ENCODE measurements at regions not wholly inside any gene's neighbourhood (a gene's known extent, or its start where the extent isn't known, plus 50 kb on each side); places are given as distances from the start of the nearest gene placed in this dataset.

GRCh38 chr2:204042401-204042800 is 105.8 kb downstream of the ICOS start:
- H3K4me3 ChIP-seq (ENCODE audit: low read depth in 1 of 5, low read length in 5 of 5), result no peak overlapping the region
- H3K9me3 ChIP-seq (ENCODE audit: control insufficient read depth in 5 of 5, low read length in 5 of 5), result peaks cover 0 to 3% (median 0%) of the 10 kb centered on the region in 5 donors
- no peaks in the 10 kb centered on the region for H3K4me1 ChIP-seq (ENCODE audit: control insufficient read depth in 5 of 5, insufficient read depth in 5 of 5, low read length in 5 of 5)
- no peaks in the 10 kb centered on the region for H3K27me3 ChIP-seq (ENCODE audit: control insufficient read depth in 5 of 5, insufficient read depth in 4 of 5, low read length in 5 of 5)
- no peaks in the 10 kb centered on the region for H3K36me3 ChIP-seq (ENCODE audit: control insufficient read depth in 5 of 5, insufficient read depth in 5 of 5, low read length in 5 of 5)
- no peak overlapping the region for H3K9ac ChIP-seq (ENCODE audit: low read length in 5 of 5)
- H3K27ac ChIP-seq (ENCODE audit: low read depth, low read length), result no peak overlapping the region

- Histone ChIP-seq H3K36me3 (ENCODE audit: control insufficient read depth in 5 of 5, insufficient read depth in 5 of 5, low read length in 5 of 5) (no peaks in the 10 kb centered on the region), H3K27ac (ENCODE audit: low read depth, low read length) (no peak overlapping the region)
Measured at GRCh38 chr2:204046145-204046544, 109.6 kb downstream of the ICOS start.

DNA sequence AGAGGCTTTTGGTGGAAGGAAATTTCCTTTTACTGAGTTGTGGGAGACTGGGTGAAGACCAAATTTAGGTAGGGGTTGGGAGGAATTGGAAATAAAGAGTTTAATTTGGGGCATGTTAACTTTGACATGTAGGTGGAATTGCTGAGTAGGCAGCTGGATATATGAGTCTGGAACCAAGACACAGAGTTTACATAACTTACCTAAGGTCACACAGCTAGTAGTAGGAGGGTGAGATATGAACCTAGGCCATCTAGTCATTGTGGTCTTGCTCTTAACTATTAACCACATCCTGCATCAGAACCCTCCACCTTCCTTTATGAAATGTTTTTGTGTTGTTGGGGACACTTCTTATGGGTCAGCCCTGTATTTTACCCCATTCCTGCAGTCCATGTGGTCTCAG is 113.1 kb downstream of the ICOS start:
- H3K36me3 ChIP-seq (ENCODE audit: control insufficient read depth in 5 of 5, insufficient read depth in 5 of 5, low read length in 5 of 5), result no peaks in the 10 kb centered on the region
- H3K4me1 ChIP-seq (ENCODE audit: control insufficient read depth in 5 of 5, insufficient read depth in 5 of 5, low read length in 5 of 5), result peaks cover 0 to 4% (median 0%) of the 10 kb centered on the region in 5 donors
- H3K4me3 ChIP-seq (ENCODE audit: low read depth in 1 of 5, low read length in 5 of 5), result no peak overlapping the region
- no peaks in the 10 kb centered on the region for H3K9me3 ChIP-seq (ENCODE audit: control insufficient read depth in 5 of 5, low read length in 5 of 5)
- H3K9ac ChIP-seq (ENCODE audit: low read length in 5 of 5), result no peak overlapping the region
- no peaks in the 10 kb centered on the region for H3K27me3 ChIP-seq (ENCODE audit: control insufficient read depth in 5 of 5, insufficient read depth in 4 of 5, low read length in 5 of 5)
- H3K27ac ChIP-seq (ENCODE audit: low read depth, low read length), result no peak overlapping the region

More at GRCh38 chr2:204046145-204046544, 109.6 kb downstream of the ICOS start:
- H3K4me1 ChIP-seq (ENCODE audit: control insufficient read depth in 5 of 5, insufficient read depth in 5 of 5, low read length in 5 of 5), result no peaks in the 10 kb centered on the region
- no peak overlapping the region for H3K9ac ChIP-seq (ENCODE audit: low read length in 5 of 5)
- no peaks in the 10 kb centered on the region for H3K27me3 ChIP-seq (ENCODE audit: control insufficient read depth in 5 of 5, insufficient read depth in 4 of 5, low read length in 5 of 5)
- no peak overlapping the region for H3K4me3 ChIP-seq (ENCODE audit: low read depth in 1 of 5, low read length in 5 of 5)
- H3K9me3 ChIP-seq (ENCODE audit: control insufficient read depth in 5 of 5, low read length in 5 of 5), result peaks cover 0 to 3% (median 0%) of the 10 kb centered on the region in 5 donors

DNA sequence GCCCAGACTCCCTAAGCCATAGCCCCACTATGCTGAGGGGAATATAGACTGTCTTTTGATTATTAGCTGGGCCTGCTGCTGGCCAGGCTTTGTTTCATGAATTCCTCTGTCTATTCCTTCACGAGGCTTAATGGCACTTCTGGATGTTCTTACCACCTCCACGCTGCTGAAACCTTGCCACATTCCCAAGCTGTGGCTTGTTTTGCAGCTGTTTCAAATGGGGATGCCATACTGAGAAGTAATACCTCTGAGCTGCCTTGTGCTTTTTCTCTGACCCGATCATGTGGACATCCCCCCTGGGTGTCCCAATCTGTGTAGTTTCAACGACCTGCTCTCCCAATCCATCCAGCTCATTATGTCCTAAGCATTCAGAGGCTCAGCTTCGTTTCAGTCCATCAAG is 114.1 kb downstream of the ICOS start:
- Histone ChIP-seq H3K4me1 (ENCODE audit: control insufficient read depth in 5 of 5, insufficient read depth in 5 of 5, low read length in 5 of 5) (peaks cover 0 to 4% (median 0%) of the 10 kb centered on the region in 5 donors), H3K27me3 (ENCODE audit: control insufficient read depth in 5 of 5, insufficient read depth in 4 of 5, low read length in 5 of 5) (no peaks in the 10 kb centered on the region), H3K9ac (ENCODE audit: low read length in 5 of 5) (no peak overlapping the region), H3K9me3 (ENCODE audit: control insufficient read depth in 5 of 5, low read length in 5 of 5) (no peaks in the 10 kb centered on the region), H3K36me3 (ENCODE audit: control insufficient read depth in 5 of 5, insufficient read depth in 5 of 5, low read length in 5 of 5) (no peaks in the 10 kb centered on the region), H3K4me3 (ENCODE audit: low read depth in 1 of 5, low read length in 5 of 5) (no peak overlapping the region), H3K27ac (ENCODE audit: low read depth, low read length) (no peak overlapping the region)

- Histone ChIP-seq H3K27me3 (ENCODE audit: control insufficient read depth in 5 of 5, insufficient read depth in 4 of 5, low read length in 5 of 5) (no peaks in the 10 kb centered on the region), H3K9ac (ENCODE audit: low read length in 5 of 5) (no peak overlapping the region), H3K9me3 (ENCODE audit: control insufficient read depth in 5 of 5, low read length in 5 of 5) (no peaks in the 10 kb centered on the region), H3K4me3 (ENCODE audit: low read depth in 1 of 5, low read length in 5 of 5) (no peak overlapping the region), H3K4me1 (ENCODE audit: control insufficient read depth in 5 of 5, insufficient read depth in 5 of 5, low read length in 5 of 5) (peaks cover 0 to 4% (median 0%) of the 10 kb centered on the region in 5 donors), H3K36me3 (ENCODE audit: control insufficient read depth in 5 of 5, insufficient read depth in 5 of 5, low read length in 5 of 5) (no peaks in the 10 kb centered on the region), H3K27ac (ENCODE audit: low read depth, low read length) (no peak overlapping the region)
Measured at GRCh38 chr2:204051476-204051875, 114.9 kb downstream of the ICOS start.

DNA sequence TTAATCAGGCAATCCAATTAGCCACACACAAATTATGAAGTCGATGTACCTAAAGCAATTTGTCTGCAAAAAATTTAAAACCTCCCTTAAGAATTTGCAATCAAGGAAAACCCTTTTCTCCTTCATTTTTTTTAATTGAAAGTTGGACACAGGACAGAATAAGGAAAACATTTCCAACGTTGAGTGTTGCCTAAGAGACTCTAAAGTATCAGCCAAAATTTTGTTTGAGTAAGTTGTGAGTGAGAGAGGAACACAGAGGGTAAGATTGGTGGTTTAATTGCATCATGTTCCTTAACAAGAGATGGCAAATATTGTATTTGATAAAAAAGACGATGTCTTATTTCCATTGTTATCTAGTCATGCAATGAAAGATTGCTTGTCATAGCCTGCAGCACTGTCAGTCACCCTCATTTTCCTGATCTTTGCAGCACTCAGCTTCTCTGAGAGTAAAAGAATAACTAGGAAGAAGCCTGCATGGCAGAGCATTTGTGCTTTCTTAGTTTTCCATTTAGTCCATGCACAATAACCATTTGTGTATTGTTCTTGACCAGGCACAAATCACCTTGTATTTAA is 115.5 kb downstream of the ICOS start:
- H3K27ac ChIP-seq (ENCODE audit: low read depth, low read length), result no peak overlapping the region
- no peaks in the 10 kb centered on the region for H3K36me3 ChIP-seq (ENCODE audit: control insufficient read depth in 5 of 5, insufficient read depth in 5 of 5, low read length in 5 of 5)
- no peak overlapping the region for H3K9ac ChIP-seq (ENCODE audit: low read length in 5 of 5)
- H3K4me1 ChIP-seq (ENCODE audit: control insufficient read depth in 5 of 5, insufficient read depth in 5 of 5, low read length in 5 of 5), result peaks cover 0 to 4% (median 0%) of the 10 kb centered on the region in 5 donors
- H3K27me3 ChIP-seq (ENCODE audit: control insufficient read depth in 5 of 5, insufficient read depth in 4 of 5, low read length in 5 of 5), result no peaks in the 10 kb centered on the region
- H3K9me3 ChIP-seq (ENCODE audit: control insufficient read depth in 5 of 5, low read length in 5 of 5), result no peaks in the 10 kb centered on the region
- H3K4me3 ChIP-seq (ENCODE audit: low read depth in 1 of 5, low read length in 5 of 5), result no peak overlapping the region

DNA sequence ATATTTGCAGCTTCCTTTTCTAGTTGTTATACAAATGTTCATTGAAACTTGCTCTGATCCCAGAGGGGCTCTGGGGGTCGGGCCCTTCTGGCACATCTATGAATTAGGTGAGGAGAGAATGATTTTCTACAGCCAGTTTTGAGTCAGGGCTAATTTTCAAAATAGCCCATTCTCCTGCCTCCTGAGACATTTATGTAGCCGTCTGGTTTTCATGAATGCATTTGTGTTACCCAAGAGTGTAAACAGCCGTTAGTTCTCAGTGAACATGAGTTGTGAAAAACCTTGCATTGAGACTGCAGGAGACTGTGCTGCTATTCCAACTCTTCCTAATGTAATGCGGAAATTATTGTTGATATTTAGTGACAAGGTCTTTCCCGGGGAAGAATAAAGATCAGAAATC is 122.5 kb downstream of the ICOS start:
- Histone ChIP-seq H3K4me3 (ENCODE audit: low read depth in 1 of 5, low read length in 5 of 5) (no peak overlapping the region), H3K4me1 (ENCODE audit: control insufficient read depth in 5 of 5, insufficient read depth in 5 of 5, low read length in 5 of 5) (no peaks in the 10 kb centered on the region), H3K9ac (ENCODE audit: low read length in 5 of 5) (no peak overlapping the region), H3K27ac (ENCODE audit: low read depth, low read length) (no peak overlapping the region), H3K9me3 (ENCODE audit: control insufficient read depth in 5 of 5, low read length in 5 of 5) (no peaks in the 10 kb centered on the region), H3K27me3 (ENCODE audit: control insufficient read depth in 5 of 5, insufficient read depth in 4 of 5, low read length in 5 of 5) (peaks cover 0 to 5% (median 0%) of the 10 kb centered on the region in 5 donors), H3K36me3 (ENCODE audit: control insufficient read depth in 5 of 5, insufficient read depth in 5 of 5, low read length in 5 of 5) (no peaks in the 10 kb centered on the region)

DNA sequence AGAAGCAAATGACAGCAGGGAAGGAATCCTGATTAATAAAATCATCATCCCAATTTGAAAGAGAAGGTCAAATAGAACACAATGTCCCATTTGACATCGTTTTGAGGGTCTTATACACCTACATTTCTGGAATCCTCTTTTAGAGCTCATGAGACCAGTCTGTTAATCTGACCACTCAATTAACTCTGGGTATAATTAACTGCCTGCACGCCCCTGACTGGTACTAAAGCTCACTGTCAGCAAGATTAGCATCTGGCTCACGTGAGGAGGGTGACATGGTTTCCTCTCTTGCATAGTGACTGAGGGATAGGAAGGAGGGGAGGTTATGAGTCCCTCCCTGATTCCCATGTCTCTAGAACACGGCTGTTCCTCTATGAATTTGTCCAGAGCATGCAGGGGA is 124.3 kb downstream of the ICOS start:
- Histone ChIP-seq H3K27ac (ENCODE audit: low read depth, low read length) (no peak overlapping the region), H3K4me3 (ENCODE audit: low read depth in 1 of 5, low read length in 5 of 5) (no peak overlapping the region), H3K9me3 (ENCODE audit: control insufficient read depth in 5 of 5, low read length in 5 of 5) (no peaks in the 10 kb centered on the region), H3K9ac (ENCODE audit: low read length in 5 of 5) (no peak overlapping the region), H3K4me1 (ENCODE audit: control insufficient read depth in 5 of 5, insufficient read depth in 5 of 5, low read length in 5 of 5) (peaks cover 0 to 4% (median 0%) of the 10 kb centered on the region in 5 donors), H3K36me3 (ENCODE audit: control insufficient read depth in 5 of 5, insufficient read depth in 5 of 5, low read length in 5 of 5) (no peaks in the 10 kb centered on the region), H3K27me3 (ENCODE audit: control insufficient read depth in 5 of 5, insufficient read depth in 4 of 5, low read length in 5 of 5) (peaks cover 0 to 5% (median 0%) of the 10 kb centered on the region in 5 donors)

DNA sequence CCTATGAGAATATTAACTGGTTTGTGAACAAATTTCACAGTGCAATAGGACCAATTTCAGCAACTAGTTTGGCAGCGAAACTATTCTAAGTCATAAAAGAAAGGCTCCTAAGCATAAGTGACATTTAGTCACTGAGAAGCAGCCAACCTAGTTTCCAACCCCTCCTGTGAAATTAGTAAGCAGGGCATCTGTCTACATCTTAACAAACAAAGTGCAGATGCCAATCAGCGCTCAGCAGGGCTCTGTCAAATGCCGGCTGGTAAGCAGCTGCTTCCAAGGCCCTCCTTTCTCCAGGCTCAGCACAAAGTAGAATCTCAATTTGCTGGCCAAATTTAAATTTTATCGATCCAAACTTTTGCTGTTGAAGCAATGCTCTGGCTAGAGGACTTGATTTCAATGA is 124.7 kb downstream of the ICOS start:
- Histone ChIP-seq H3K4me1 (ENCODE audit: control insufficient read depth in 5 of 5, insufficient read depth in 5 of 5, low read length in 5 of 5) (peaks cover 0 to 7% (median 3%) of the 10 kb centered on the region in 5 donors), H3K9ac (ENCODE audit: low read length in 5 of 5) (no peak overlapping the region), H3K27ac (ENCODE audit: low read depth, low read length) (no peak overlapping the region), H3K9me3 (ENCODE audit: control insufficient read depth in 5 of 5, low read length in 5 of 5) (no peaks in the 10 kb centered on the region), H3K36me3 (ENCODE audit: control insufficient read depth in 5 of 5, insufficient read depth in 5 of 5, low read length in 5 of 5) (no peaks in the 10 kb centered on the region), H3K4me3 (ENCODE audit: low read depth in 1 of 5, low read length in 5 of 5) (no peak overlapping the region), H3K27me3 (ENCODE audit: control insufficient read depth in 5 of 5, insufficient read depth in 4 of 5, low read length in 5 of 5) (peaks cover 0 to 5% (median 0%) of the 10 kb centered on the region in 5 donors)

DNA sequence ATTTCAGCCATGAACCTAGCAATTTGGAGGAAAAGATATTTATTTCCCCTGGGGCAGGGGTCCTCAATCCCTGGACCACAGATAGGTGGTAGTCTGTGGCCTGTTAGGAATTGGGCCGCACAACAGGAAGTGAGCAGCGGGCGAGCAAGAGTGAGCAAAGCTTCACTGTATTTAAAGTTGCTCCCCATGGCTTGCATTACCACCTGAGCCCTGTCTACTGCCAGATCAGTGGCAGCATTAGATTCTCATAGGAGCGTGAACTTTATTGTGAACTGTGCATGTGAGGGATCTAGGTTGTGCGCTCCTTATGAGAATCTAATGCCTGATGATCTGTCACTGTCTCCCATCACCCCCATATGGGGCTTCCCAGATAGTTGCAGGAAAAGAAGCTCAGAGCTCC is 127.6 kb downstream of the ICOS start:
- H3K27me3 ChIP-seq (ENCODE audit: control insufficient read depth in 5 of 5, insufficient read depth in 4 of 5, low read length in 5 of 5), result peaks cover 0 to 5% (median 0%) of the 10 kb centered on the region in 5 donors
- peaks cover 0 to 2% (median 0%) of the 10 kb centered on the region in 5 donors for H3K9me3 ChIP-seq (ENCODE audit: control insufficient read depth in 5 of 5, low read length in 5 of 5)
- H3K4me3 ChIP-seq (ENCODE audit: low read depth in 1 of 5, low read length in 5 of 5), result no peak overlapping the region
- H3K27ac ChIP-seq (ENCODE audit: low read depth, low read length), result no peak overlapping the region
- peaks cover 0 to 9% (median 6%) of the 10 kb centered on the region in 5 donors for H3K4me1 ChIP-seq (ENCODE audit: control insufficient read depth in 5 of 5, insufficient read depth in 5 of 5, low read length in 5 of 5)
- no peaks in the 10 kb centered on the region for H3K36me3 ChIP-seq (ENCODE audit: control insufficient read depth in 5 of 5, insufficient read depth in 5 of 5, low read length in 5 of 5)
- no peak overlapping the region for H3K9ac ChIP-seq (ENCODE audit: low read length in 5 of 5)
